Neural progenitor cell (in vitro differentiated cells): ENCODE measurements at regions not wholly inside any gene's neighbourhood (a gene's known extent, or its start where the extent isn't known, plus 50 kb on each side); places are given as distances from the start of the nearest gene placed in this dataset.

Experiments used
- DNase-seq: peaks from one replicate; pipeline ENCODE4 v3.0.0-alpha.2; 2016; ENCODE audit warnings: low spot score
- H2AFZ ChIP-seq: fragments of 200-600 bp; sonication (generic); replicated peaks from 2 replicates; pipeline ENCODE4 v1.6.1; 2016; ENCODE audit warnings: antibody characterized with exemption
- H3F3A ChIP-seq: fragments of 200-600 bp; sonication (generic); 2 replicates; pipeline ENCODE4 v1.6.1; 2016; ENCODE audit warnings: antibody characterized with exemption, low read depth
- H3K27ac ChIP-seq: fragments of 200-600 bp; sonication (generic); 2 replicates; pipeline ENCODE4 v1.5.1; 2016; ENCODE audit warnings: mild to moderate bottlenecking
- H3K27me3 ChIP-seq: fragments of 200-600 bp; sonication (generic); 2 replicates; pipeline ENCODE4 v1.6.1; 2016; ENCODE audit warnings: mild to moderate bottlenecking, moderate library complexity
- H3K36me3 ChIP-seq: fragments of 200-600 bp; sonication (generic); 2 replicates; pipeline ENCODE4 v1.5.1; 2016
- H3K4me1 ChIP-seq: fragments of 200-600 bp; sonication (generic); 2 replicates; pipeline ENCODE4 v1.6.1; 2016; ENCODE audit warnings: mixed run types
- H3K4me2 ChIP-seq: fragments of 200-600 bp; sonication (generic); 2 replicates; pipeline ENCODE4 v1.6.1; 2016
- H3K4me3 ChIP-seq: fragments of 200-600 bp; sonication (generic); 2 replicates; pipeline ENCODE4 v1.5.1; 2016
- H3K79me2 ChIP-seq: fragments of 200-600 bp; sonication (generic); 2 replicates; pipeline ENCODE4 v1.6.1; 2016; ENCODE audit warnings: low read depth
- H3K9ac ChIP-seq: fragments of 200-600 bp; sonication (generic); 2 replicates; pipeline ENCODE4 v1.6.1; 2016
- H3K9me3 ChIP-seq: fragments of 200-600 bp; sonication (generic); 2 replicates; pipeline ENCODE4 v1.5.1; 2016; ENCODE audit warnings: low read depth
- H4K20me1 ChIP-seq: fragments of 200-600 bp; sonication (generic); 2 replicates; pipeline ENCODE4 v1.6.1; 2016; ENCODE audit warnings: low read depth
- H3K27ac Mint-ChIP-seq: 3 replicates; pipeline ENCODE4 v1.8.0; 2021; ENCODE audit warnings: mixed read lengths
- H3K27me3 Mint-ChIP-seq: 2 replicates; pipeline ENCODE4 v1.8.0; 2022; ENCODE audit warnings: low read depth, mild to moderate bottlenecking, inconsistent platforms, moderate library complexity, mixed read lengths; ENCODE audit not compliant: insufficient read depth
- H3K36me3 Mint-ChIP-seq: 3 replicates; pipeline ENCODE4 v1.8.0; 2021; ENCODE audit warnings: mixed read lengths
- H3K4me1 Mint-ChIP-seq: 3 replicates; pipeline ENCODE4 v1.8.0; 2021; ENCODE audit warnings: mixed read lengths
- H3K4me3 Mint-ChIP-seq: 3 replicates; pipeline ENCODE4 v1.8.0; 2021; ENCODE audit warnings: mild to moderate bottlenecking, moderate library complexity, mixed read lengths
- H3K9me3 Mint-ChIP-seq: 3 replicates; pipeline ENCODE4 v1.8.0; 2020; ENCODE audit warnings: mixed read lengths
- CTCF ChIP-seq: fragments of 200-600 bp; sonication (generic); IDR thresholded peaks from 2 replicates; pipeline ENCODE4 v1.5.1; 2017; ENCODE audit warnings: antibody characterized with exemption, mild to moderate bottlenecking
- EZH2 ChIP-seq: fragments of 200-600 bp; sonication (generic); IDR thresholded peaks from 2 replicates; pipeline ENCODE4 v1.6.1; 2017; ENCODE audit warnings: antibody characterized with exemption, mild to moderate bottlenecking, moderate library complexity
- EZH2phosphoT487 ChIP-seq: fragments of 200-600 bp; sonication (generic); IDR thresholded peaks from 2 replicates; pipeline ENCODE4 v1.6.1; 2017; ENCODE audit warnings: antibody characterized with exemption

- H3K9me3 ChIP-seq, result no peaks in the 10 kb centered on the region
Observed at GRCh38 chr3:25053360-25053759, 374.7 kb upstream of the RARB start.

GRCh38 chr3:25056036-25056755 is 371.9 kb upstream of the RARB start:
- Histone ChIP-seq H4K20me1 (no peaks in the 10 kb centered on the region), H3K4me2 (no peak overlapping the region), H3K27me3 (no peaks in the 10 kb centered on the region), H3K27ac (no peak overlapping the region), H3K9me3 (no peaks in the 10 kb centered on the region), H3K79me2 (no peaks in the 10 kb centered on the region), H3K4me1 (no peaks in the 10 kb centered on the region), H3K36me3 (no peaks in the 10 kb centered on the region), H3K9ac (no peak overlapping the region), H2AFZ (peak overlapping the region; percentile 87), H3F3A (no peaks in the 10 kb centered on the region), H3K4me3 (no peak overlapping the region)
- no peaks in the 10 kb centered on the region for H3K36me3 Mint-ChIP-seq
- no peak overlapping the region for H3K4me3 Mint-ChIP-seq
- H3K27me3 Mint-ChIP-seq, result peaks cover 2% of the 10 kb centered on the region
- no peaks in the 10 kb centered on the region for H3K9me3 Mint-ChIP-seq
- no peaks in the 10 kb centered on the region for H3K4me1 Mint-ChIP-seq
- DNase-seq, result no peak
- TF ChIP-seq CTCF (no peak), EZH2phosphoT487 (no peak), EZH2 (no peak)
- H3K27ac Mint-ChIP-seq, result no peak overlapping the region

More at GRCh38 chr3:25053360-25053759, 374.7 kb upstream of the RARB start:
- Mint-ChIP-seq H3K9me3 (no peaks in the 10 kb centered on the region), H3K27me3 (no peaks in the 10 kb centered on the region), H3K27ac (no peak overlapping the region), H3K36me3 (no peaks in the 10 kb centered on the region), H3K4me1 (no peaks in the 10 kb centered on the region), H3K4me3 (no peak overlapping the region)
- Histone ChIP-seq H3K4me2 (no peak overlapping the region), H3K27ac (no peak overlapping the region), H3K36me3 (no peaks in the 10 kb centered on the region), H3F3A (no peaks in the 10 kb centered on the region), H3K79me2 (no peaks in the 10 kb centered on the region), H3K9ac (no peak overlapping the region), H3K4me3 (no peak overlapping the region), H2AFZ (no peak overlapping the region), H4K20me1 (no peaks in the 10 kb centered on the region), H3K27me3 (no peaks in the 10 kb centered on the region), H3K4me1 (no peaks in the 10 kb centered on the region)
- no peak for TF ChIP-seq EZH2
- no peak for TF ChIP-seq EZH2phosphoT487
- TF ChIP-seq CTCF, result no peak
- DNase-seq, result no peak

- Histone ChIP-seq H3K79me2 (no peaks in the 10 kb centered on the region), H3K9me3 (no peaks in the 10 kb centered on the region), H4K20me1 (no peaks in the 10 kb centered on the region), H3K4me3 (no peak overlapping the region), H3K36me3 (no peaks in the 10 kb centered on the region), H2AFZ (no peak overlapping the region), H3F3A (no peaks in the 10 kb centered on the region), H3K9ac (no peak overlapping the region), H3K4me2 (no peak overlapping the region), H3K27ac (no peak overlapping the region), H3K4me1 (no peaks in the 10 kb centered on the region), H3K27me3 (no peaks in the 10 kb centered on the region)
- Mint-ChIP-seq H3K36me3 (no peaks in the 10 kb centered on the region), H3K9me3 (no peaks in the 10 kb centered on the region), H3K4me3 (no peak overlapping the region), H3K4me1 (no peaks in the 10 kb centered on the region), H3K27ac (no peak overlapping the region), H3K27me3 (peaks cover 2% of the 10 kb centered on the region)
- TF ChIP-seq EZH2phosphoT487, result no peak
- no peak for TF ChIP-seq EZH2
- no peak for TF ChIP-seq CTCF
- DNase-seq, result no peak
Observed at GRCh38 chr3:25056803-25057351, 371.2 kb upstream of the RARB start.
